GM23338 (cell line): ENCODE measurements at regions not wholly inside any gene's neighbourhood (a gene's known extent, or its start where the extent isn't known, plus 50 kb on each side); places are given as distances from the start of the nearest gene placed in this dataset.

Source experiments
- ATAC-seq: fragments of 200-7000 bp; cut with Tn5 transposase; 3 replicates; pipeline ENCODE4 v1.9.1; 2020
- DNase-seq: peaks from one replicate; pipeline ENCODE4 v3.0.0-alpha.2; 2015; ENCODE audit warnings: low spot score
- H2AFZ ChIP-seq: fragments of 200-600 bp; sonication (generic); 2 replicates; pipeline ENCODE4 v1.8.0; 2016; ENCODE audit warnings: antibody characterized with exemption, mild to moderate bottlenecking, moderate library complexity
- H3F3A ChIP-seq: fragments of 200-600 bp; sonication (generic); replicated peaks from 2 replicates; pipeline ENCODE4 v1.8.0; 2017; ENCODE audit warnings: antibody characterized with exemption, mixed run types, low read depth
- H3K27ac ChIP-seq: fragments of 200-600 bp; sonication (generic); 2 replicates; pipeline ENCODE4 v1.6.1; 2016; ENCODE audit warnings: low read depth
- H3K27me3 ChIP-seq: fragments of 200-600 bp; sonication (generic); 2 replicates; pipeline ENCODE4 v1.8.0; 2016; ENCODE audit warnings: mild to moderate bottlenecking, mixed run types, moderate library complexity; ENCODE audit not compliant: insufficient read depth
- H3K36me3 ChIP-seq: fragments of 200-600 bp; sonication (generic); 2 replicates; pipeline ENCODE4 v1.8.0; 2016; ENCODE audit warnings: mild to moderate bottlenecking; ENCODE audit not compliant: insufficient read depth
- H3K4me1 ChIP-seq: fragments of 200-600 bp; sonication (generic); 2 replicates; pipeline ENCODE4 v1.8.0; 2016; ENCODE audit warnings: mild to moderate bottlenecking, moderate library complexity; ENCODE audit not compliant: insufficient read depth
- H3K4me2 ChIP-seq: fragments of 200-600 bp; sonication (generic); 2 replicates; pipeline ENCODE4 v1.7.1; 2017; ENCODE audit warnings: mixed run types
- H3K4me3 ChIP-seq: fragments of 200-600 bp; sonication (generic); 2 replicates; pipeline ENCODE4 v1.6.1; 2016; ENCODE audit warnings: mixed run types
- H3K79me2 ChIP-seq: fragments of 200-600 bp; sonication (generic); replicated peaks from 2 replicates; pipeline ENCODE4 v1.8.0; 2017; ENCODE audit warnings: mild to moderate bottlenecking; ENCODE audit not compliant: insufficient read depth
- H3K9me2 ChIP-seq: fragments of 200-600 bp; sonication (generic); 2 replicates; pipeline ENCODE4 v1.8.0; 2017; ENCODE audit not compliant: insufficient read depth
- H4K20me1 ChIP-seq: fragments of 200-600 bp; sonication (generic); replicated peaks from 2 replicates; pipeline ENCODE4 v1.8.0; 2017; ENCODE audit warnings: mild to moderate bottlenecking; ENCODE audit not compliant: insufficient read depth
- H3K27ac Mint-ChIP-seq: 2 replicates; pipeline ENCODE4 v1.8.0; 2020; ENCODE audit warnings: inconsistent platforms, mild to moderate bottlenecking, moderate library complexity, mixed read lengths
- H3K27me3 Mint-ChIP-seq: 3 replicates; pipeline ENCODE4 v1.8.0; 2022; ENCODE audit warnings: low read depth, mild to moderate bottlenecking, moderate library complexity, mixed read lengths, inconsistent platforms; ENCODE audit not compliant: insufficient read depth, poor library complexity
- H3K36me3 Mint-ChIP-seq: 3 replicates; pipeline ENCODE4 v1.8.0; 2021; ENCODE audit warnings: low read depth, mild to moderate bottlenecking, inconsistent platforms, moderate library complexity, mixed read lengths
- H3K4me1 Mint-ChIP-seq: 3 replicates; pipeline ENCODE4 v1.8.0; 2020; ENCODE audit warnings: mild to moderate bottlenecking, inconsistent platforms, mixed read lengths
- H3K4me3 Mint-ChIP-seq: 3 replicates; pipeline ENCODE4 v1.8.0; 2021; ENCODE audit warnings: moderate library complexity, mild to moderate bottlenecking, inconsistent platforms, mixed read lengths
- H3K9me3 Mint-ChIP-seq: 3 replicates; pipeline ENCODE4 v1.8.0; 2020; ENCODE audit warnings: moderate library complexity, mild to moderate bottlenecking, inconsistent platforms, mixed read lengths
- CTCF ChIP-seq, 2 experiments: fragments of 200-600 bp in 1 of 2; sonication (generic) in 1 of 2; conservative IDR thresholded peaks; 2 replicates each; pipeline versions ENCODE4 v1.5.1 to v1.6.1; 2016 to 2017; ENCODE audit warnings: antibody characterized with exemption in 2 of 2, low read depth in 2 of 2, mild to moderate bottlenecking in 2 of 2, moderate library complexity in 1 of 2
- ETS1 ChIP-seq: IDR thresholded peaks from 2 replicates; pipeline ENCODE4 v1.6.1; 2016; ENCODE audit warnings: antibody characterized with exemption
- EZH2 ChIP-seq: fragments of 200-600 bp; sonication (generic); IDR thresholded peaks from one replicate; pipeline ENCODE4 v1.8.0; 2017; ENCODE audit warnings: antibody characterized with exemption, mild to moderate bottlenecking, low read depth; ENCODE audit not compliant: unreplicated experiment
- EZH2phosphoT487 ChIP-seq: fragments of 200-600 bp; sonication (generic); IDR thresholded peaks from one replicate; pipeline ENCODE4 v1.8.1; 2018; ENCODE audit warnings: antibody characterized with exemption; ENCODE audit not compliant: unreplicated experiment
- JUNB ChIP-seq: IDR thresholded peaks from one replicate; pipeline ENCODE4 v1.6.1; 2016; ENCODE audit warnings: antibody characterized with exemption; ENCODE audit not compliant: unreplicated experiment
- NANOG ChIP-seq: IDR thresholded peaks from 2 replicates; pipeline ENCODE4 v1.6.1; 2016; ENCODE audit warnings: antibody characterized with exemption, borderline replicate concordance
- ZNF114 ChIP-seq: fragments of 250-450 bp; sonication (Bioruptor Pico); IDR thresholded peaks from 2 replicates; pipeline ENCODE4 v1.5.0; 2020; ENCODE audit warnings: mild to moderate bottlenecking, moderate library complexity
- ZNF331 ChIP-seq: fragments of 250-450 bp; sonication (Bioruptor Pico); IDR thresholded peaks from 2 replicates; pipeline ENCODE4 v1.5.0; 2020; ENCODE audit warnings: low read depth, mild to moderate bottlenecking, moderate library complexity
- ZNF462 ChIP-seq: fragments of 250-450 bp; sonication (Bioruptor Pico); IDR thresholded peaks from 2 replicates; pipeline ENCODE4 v1.5.0; 2020; ENCODE audit warnings: mild to moderate bottlenecking, moderate library complexity

- TF ChIP-seq ZNF462 = no peak
Observed at GRCh38 chr4:37537484-37537883, 148.7 kb downstream of the RELL1 start (continued).

GRCh38 chr4:37535872-37536271, 150.3 kb downstream of the RELL1 start:
- Mint-ChIP-seq H3K9me3 (no peaks in the 10 kb centered on the region), H3K4me3 (no peak overlapping the region), H3K36me3 (no peaks in the 10 kb centered on the region), H3K27me3 (peaks cover 2% of the 10 kb centered on the region), H3K4me1 (peaks cover 25% of the 10 kb centered on the region), H3K27ac (no peak overlapping the region)
- Histone ChIP-seq H3K4me2 (no peak overlapping the region), H2AFZ (no peak overlapping the region), H4K20me1 (no peaks in the 10 kb centered on the region), H3K36me3 (no peaks in the 10 kb centered on the region), H3K79me2 (no peaks in the 10 kb centered on the region), H3K4me3 (no peak overlapping the region), H3K9me2 (0 out of 2 replicates have a peak, but pooled peaks cover 5% of the 10 kb centered on the region), H3K27me3 (no peaks in the 10 kb centered on the region), H3K27ac (no peak overlapping the region), H3F3A (no peaks in the 10 kb centered on the region), H3K4me1 (peaks cover 14% of the 10 kb centered on the region)
- no peak for DNase-seq
- no peak for ATAC-seq
- no peak for TF ChIP-seq CTCF (conservative IDR thresholded peaks at IDR 0.05; ENCODE audit: low read depth in 2 of 2)
- no peak for TF ChIP-seq ETS1
- no peak for TF ChIP-seq EZH2phosphoT487
- no peak for TF ChIP-seq ZNF114 (CRISPR knock-in tag)
- TF ChIP-seq JUNB = no peak
- no peak for TF ChIP-seq NANOG
- TF ChIP-seq ZNF331 (CRISPR knock-in tag) = no peak
- TF ChIP-seq EZH2 = no peak
